Osteoblast (primary cell): ENCODE measurements at regions not wholly inside any gene's neighbourhood (a gene's known extent, or its start where the extent isn't known, plus 50 kb on each side); places are given as distances from the start of the nearest gene placed in this dataset.

ENCODE experiments used
- DNase-seq: peaks from one replicate; pipeline ENCODE4 v3.0.0; 2011; ENCODE audit warnings: low spot score, mixed read lengths; ENCODE audit not compliant: insufficient read length; ENCODE audit errors: missing footprints
- H2AFZ ChIP-seq: 2 replicates; pipeline ENCODE4 v1.6.0; 2011; ENCODE audit warnings: mild to moderate bottlenecking, low read length
- H3K27ac ChIP-seq: 2 replicates; pipeline ENCODE4 v1.5.1; 2011; ENCODE audit warnings: mild to moderate bottlenecking, low read depth, low read length, moderate library complexity
- H3K27me3 ChIP-seq: 2 replicates; pipeline ENCODE4 v1.6.0; 2012; ENCODE audit warnings: mild to moderate bottlenecking, control low read depth, inconsistent platforms, low read length, moderate library complexity; ENCODE audit not compliant: insufficient read depth
- H3K36me3 ChIP-seq: 2 replicates; pipeline ENCODE4 v1.5.1; 2011; ENCODE audit warnings: mild to moderate bottlenecking, low read length, control low read depth, moderate library complexity; ENCODE audit not compliant: insufficient read depth
- H3K4me1 ChIP-seq: 2 replicates; pipeline ENCODE4 v1.5.1; 2011; ENCODE audit warnings: mild to moderate bottlenecking, low read length, control low read depth, moderate library complexity; ENCODE audit not compliant: insufficient read depth
- H3K4me2 ChIP-seq: 2 replicates; pipeline ENCODE4 v1.6.0; 2011; ENCODE audit warnings: mild to moderate bottlenecking, low read length; ENCODE audit not compliant: insufficient read depth
- H3K4me3 ChIP-seq: fragments of 200-600 bp; sonication (generic); 3 replicates; pipeline ENCODE4 v1.5.1; 2012; ENCODE audit warnings: mild to moderate bottlenecking, low read length, inconsistent platforms; ENCODE audit not compliant: insufficient read depth
- H3K79me2 ChIP-seq: 2 replicates; pipeline ENCODE4 v1.6.0; 2012; ENCODE audit warnings: mild to moderate bottlenecking, low read length, control low read depth, inconsistent platforms; ENCODE audit not compliant: insufficient read depth
- H3K9me3 ChIP-seq: 2 replicates; pipeline ENCODE4 v1.5.1; 2011; ENCODE audit warnings: low read depth, low read length, control low read depth
- H4K20me1 ChIP-seq: 2 replicates; pipeline ENCODE4 v1.6.0; 2012; ENCODE audit warnings: mild to moderate bottlenecking, low read length, control low read depth; ENCODE audit not compliant: insufficient read depth
- TF ChIP-seq, protein P1 (sequence below): IDR thresholded peaks from 2 replicates; pipeline ENCODE4 v1.5.1; 2011; ENCODE audit warnings: mild to moderate bottlenecking, low read depth, low read length, moderate library complexity; ENCODE audit errors: extremely low read depth

DNA sequence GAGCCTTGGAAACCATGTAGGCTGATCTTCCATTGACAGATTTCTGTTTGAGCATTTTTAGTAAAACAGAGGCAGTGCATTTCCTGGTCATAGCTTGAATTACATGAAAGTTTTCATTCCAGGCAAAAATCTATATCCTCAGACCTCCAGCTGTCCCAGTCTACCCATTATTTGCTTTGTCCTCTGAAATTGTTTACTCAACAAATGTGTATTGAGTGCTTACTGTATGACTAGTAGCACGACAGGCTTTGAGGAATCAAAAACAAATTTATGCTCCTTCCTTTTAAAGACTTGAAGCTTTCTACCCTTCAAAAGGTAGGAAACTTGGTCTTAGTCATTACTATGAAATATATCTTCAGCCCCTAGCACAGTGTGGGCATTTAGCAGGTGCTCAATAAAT lies 307.9 kb upstream of the IGFBP7 start:
- H3K27me3 ChIP-seq = no peaks in the 10 kb centered on the region
- DNase-seq = no peak
- TF ChIP-seq, protein P1, sequence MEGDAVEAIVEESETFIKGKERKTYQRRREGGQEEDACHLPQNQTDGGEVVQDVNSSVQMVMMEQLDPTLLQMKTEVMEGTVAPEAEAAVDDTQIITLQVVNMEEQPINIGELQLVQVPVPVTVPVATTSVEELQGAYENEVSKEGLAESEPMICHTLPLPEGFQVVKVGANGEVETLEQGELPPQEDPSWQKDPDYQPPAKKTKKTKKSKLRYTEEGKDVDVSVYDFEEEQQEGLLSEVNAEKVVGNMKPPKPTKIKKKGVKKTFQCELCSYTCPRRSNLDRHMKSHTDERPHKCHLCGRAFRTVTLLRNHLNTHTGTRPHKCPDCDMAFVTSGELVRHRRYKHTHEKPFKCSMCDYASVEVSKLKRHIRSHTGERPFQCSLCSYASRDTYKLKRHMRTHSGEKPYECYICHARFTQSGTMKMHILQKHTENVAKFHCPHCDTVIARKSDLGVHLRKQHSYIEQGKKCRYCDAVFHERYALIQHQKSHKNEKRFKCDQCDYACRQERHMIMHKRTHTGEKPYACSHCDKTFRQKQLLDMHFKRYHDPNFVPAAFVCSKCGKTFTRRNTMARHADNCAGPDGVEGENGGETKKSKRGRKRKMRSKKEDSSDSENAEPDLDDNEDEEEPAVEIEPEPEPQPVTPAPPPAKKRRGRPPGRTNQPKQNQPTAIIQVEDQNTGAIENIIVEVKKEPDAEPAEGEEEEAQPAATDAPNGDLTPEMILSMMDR = no peak

DNA sequence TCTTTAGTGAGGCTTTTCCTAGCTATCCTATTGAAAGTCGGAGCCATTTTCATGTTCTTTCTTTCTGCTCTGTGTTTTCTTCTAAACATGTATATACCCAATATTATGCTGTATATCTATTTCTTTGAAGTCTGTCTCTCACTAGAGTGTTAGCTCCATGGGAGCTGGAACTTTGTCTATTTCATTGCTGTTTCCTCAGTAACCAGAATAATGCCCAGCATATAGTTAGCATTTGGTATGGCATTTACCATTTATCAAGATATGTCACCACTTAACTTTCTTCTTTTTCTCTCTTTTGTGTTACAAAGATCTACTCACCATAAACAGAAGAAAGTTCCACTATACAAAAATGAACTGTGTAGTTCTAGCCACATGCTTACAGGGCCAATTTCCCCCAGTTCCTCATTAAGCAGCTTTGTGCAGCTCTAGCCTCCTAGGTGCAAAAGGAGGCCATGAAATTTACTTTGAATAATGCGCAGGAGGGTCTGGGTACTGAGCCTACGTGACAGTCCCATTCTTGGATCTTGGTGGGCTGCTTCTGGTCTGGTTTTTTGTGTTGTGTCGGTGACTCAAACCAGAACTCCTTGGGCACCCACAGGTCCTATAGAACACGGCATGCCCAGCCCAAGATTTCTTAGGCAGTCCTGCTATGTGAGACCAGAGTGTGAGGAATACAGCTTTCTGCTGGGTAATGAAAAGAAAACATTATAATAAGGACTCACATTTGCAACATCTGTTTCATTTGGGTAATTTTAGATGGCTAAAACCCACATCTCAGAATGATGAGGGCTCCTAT lies 302.3 kb upstream of the IGFBP7 start:
- H3K4me1 ChIP-seq = no peaks in the 10 kb centered on the region
- TF ChIP-seq, protein P1 = no peak
- no peaks in the 10 kb centered on the region for H4K20me1 ChIP-seq
- H3K27ac ChIP-seq = no peak overlapping the region
- H3K36me3 ChIP-seq = no peaks in the 10 kb centered on the region
- H2AFZ ChIP-seq = no peak overlapping the region
- H3K4me3 ChIP-seq = no peak overlapping the region
- H3K4me2 ChIP-seq = no peak overlapping the region
- no peak for DNase-seq
- H3K9me3 ChIP-seq = no peaks in the 10 kb centered on the region
- H3K79me2 ChIP-seq = no peaks in the 10 kb centered on the region
- no peaks in the 10 kb centered on the region for H3K27me3 ChIP-seq

More for the DNA sequence above, 307.9 kb upstream of the IGFBP7 start:
- Histone ChIP-seq H2AFZ (no peak overlapping the region), H3K4me1 (no peaks in the 10 kb centered on the region), H3K4me2 (no peak overlapping the region), H3K9me3 (no peaks in the 10 kb centered on the region), H3K4me3 (no peak overlapping the region), H3K36me3 (no peaks in the 10 kb centered on the region), H4K20me1 (no peaks in the 10 kb centered on the region), H3K27ac (no peak overlapping the region), H3K79me2 (no peaks in the 10 kb centered on the region)

DNA sequence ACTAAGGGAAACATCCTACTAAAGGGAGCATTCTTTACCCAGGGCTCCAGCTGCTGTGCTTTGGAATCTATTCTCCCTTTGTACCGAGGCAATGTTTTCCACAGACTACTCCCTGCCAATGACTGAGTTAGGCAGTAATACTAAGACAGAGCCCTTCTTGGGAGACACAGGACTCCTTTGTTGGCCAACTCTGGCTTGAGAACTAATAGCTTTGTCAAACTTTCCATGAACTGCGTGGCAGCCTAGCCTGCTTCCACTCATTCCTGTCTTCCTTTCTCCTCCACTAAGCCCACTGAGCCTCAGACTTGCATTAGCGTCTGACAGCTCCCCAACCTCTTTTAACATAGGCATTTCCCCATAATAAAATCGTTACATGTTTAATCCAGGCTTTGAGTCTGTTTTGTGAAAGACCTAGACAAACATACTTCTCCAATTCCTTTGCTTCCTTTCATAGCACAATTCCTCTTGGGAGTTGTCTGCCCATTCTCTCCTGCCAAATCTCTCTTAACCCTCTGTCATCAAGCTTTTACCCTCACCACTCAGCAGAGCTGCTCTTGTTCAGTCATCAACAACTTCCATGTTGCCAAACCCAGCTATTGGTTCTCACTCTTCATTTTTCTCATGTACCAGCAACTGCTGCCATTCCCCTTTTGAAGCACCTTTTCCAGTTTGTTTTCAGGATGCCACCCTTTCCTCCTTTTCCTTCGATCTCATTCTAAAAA lies 300.3 kb upstream of the IGFBP7 start:
- Histone ChIP-seq H2AFZ (no peak overlapping the region), H3K27ac (no peak overlapping the region), H3K4me3 (no peak overlapping the region), H3K27me3 (no peaks in the 10 kb centered on the region), H3K9me3 (no peaks in the 10 kb centered on the region), H3K79me2 (no peaks in the 10 kb centered on the region), H3K4me1 (no peaks in the 10 kb centered on the region), H4K20me1 (no peaks in the 10 kb centered on the region), H3K4me2 (no peak overlapping the region), H3K36me3 (no peaks in the 10 kb centered on the region)
- TF ChIP-seq, protein P1 = no peak
- no peak for DNase-seq

DNA sequence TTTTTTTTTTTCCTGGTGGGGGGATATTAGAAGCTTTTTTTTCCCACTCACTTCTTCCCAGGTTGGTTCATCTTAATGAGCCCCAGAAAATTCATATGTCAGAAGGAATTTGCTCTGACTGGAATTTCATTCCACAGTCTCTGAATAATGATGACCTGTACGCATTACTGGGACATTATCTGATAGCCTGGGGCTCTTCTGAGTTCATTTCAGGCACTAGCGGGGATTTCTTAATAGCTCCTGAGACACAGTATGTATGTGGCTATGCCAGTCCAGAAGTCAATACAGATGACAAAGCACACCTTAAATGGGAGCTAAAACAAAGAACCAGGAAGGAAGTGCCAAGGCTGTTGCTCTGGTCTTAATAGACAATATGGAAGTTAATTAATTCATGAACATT lies 295.2 kb upstream of the IGFBP7 start:
- H3K4me3 ChIP-seq = no peak overlapping the region
- H3K27me3 ChIP-seq = no peaks in the 10 kb centered on the region
- H3K27ac ChIP-seq = no peak overlapping the region
- H2AFZ ChIP-seq = no peak overlapping the region
- no peaks in the 10 kb centered on the region for H3K9me3 ChIP-seq
- no peak for DNase-seq
- no peak overlapping the region for H3K4me2 ChIP-seq
- no peaks in the 10 kb centered on the region for H3K79me2 ChIP-seq
- H3K36me3 ChIP-seq = no peaks in the 10 kb centered on the region
- H4K20me1 ChIP-seq = no peaks in the 10 kb centered on the region
- TF ChIP-seq, protein P1 = no peak
- no peaks in the 10 kb centered on the region for H3K4me1 ChIP-seq
